Panc1 (cell line): ENCODE measurements at regions not wholly inside any gene's neighbourhood (a gene's known extent, or its start where the extent isn't known, plus 50 kb on each side); places are given as distances from the start of the nearest gene placed in this dataset.

Experiments
- ATAC-seq: fragments of 200-7000 bp; cut with Tn5 transposase; 2 replicates; pipeline ENCODE4 v1.9.1; 2020; ENCODE audit warnings: mild to moderate bottlenecking, moderate library complexity
- BruUV-seq: library from RNA; stranded (reverse); fragments of 400-500 nt; replicated peaks from 2 replicates; lab custom pipeline; 2021; lab: Mats Ljungman, UMichigan
- CTCF ChIA-PET: fragments of 300-600 bp; sonication (Branson Sonifier 250); formaldehyde crosslinking; loops from one replicate; lab custom pipeline; 2022; ENCODE audit warnings: antibody characterized with exemption; lab: Charles Lee
- POLR2A ChIA-PET: fragments of 300-600 bp; sonication (Branson Sonifier 250); formaldehyde crosslinking; loops from one replicate; lab custom pipeline; 2022; ENCODE audit warnings: antibody characterized with exemption; lab: Charles Lee
- DNase-seq: peaks from one replicate; pipeline ENCODE4 v3.0.0-alpha.2; 2010; ENCODE audit warnings: low read depth, low spot score
- H3K27ac ChIP-seq: 2 replicates; pipeline ENCODE4 v1.5.1; 2011; ENCODE audit warnings: mild to moderate bottlenecking, low read length, inconsistent platforms
- H3K27me3 ChIP-seq: fragments of 200-500 bp; sonication (Bioruptor generic); 2 replicates; pipeline ENCODE4 v1.6.0; 2014; ENCODE audit warnings: low read length, inconsistent platforms; ENCODE audit not compliant: control insufficient read depth, insufficient read depth
- H3K36me3 ChIP-seq: fragments of 200-500 bp; sonication (Bioruptor generic); 2 replicates; pipeline ENCODE4 v1.5.1; 2014; ENCODE audit warnings: inconsistent platforms, mild to moderate bottlenecking, low read length, moderate library complexity; ENCODE audit not compliant: control insufficient read depth, insufficient read depth
- H3K4me1 ChIP-seq: 2 replicates; pipeline ENCODE4 v1.5.1; 2011; ENCODE audit warnings: inconsistent platforms, mild to moderate bottlenecking, low read length, moderate library complexity; ENCODE audit not compliant: control insufficient read depth, insufficient read depth
- H3K4me3 ChIP-seq, 2 experiments: 2 replicates each; pipeline ENCODE4 v1.5.1; 2011 to 2012; ENCODE audit warnings: low read depth in 2 of 2, low read length in 2 of 2, mild to moderate bottlenecking in 2 of 2, inconsistent platforms in 1 of 2, moderate library complexity in 1 of 2
- H3K9me3 ChIP-seq: fragments of 200-500 bp; sonication (Bioruptor generic); 2 replicates; pipeline ENCODE4 v1.5.1; 2014; ENCODE audit warnings: low read depth, mild to moderate bottlenecking, inconsistent platforms, low read length, moderate library complexity; ENCODE audit not compliant: control insufficient read depth, insufficient read depth
- POLR2AphosphoS5 ChIP-seq: IDR thresholded peaks from 2 replicates; pipeline ENCODE4 v1.6.1; 2012; ENCODE audit warnings: mild to moderate bottlenecking, low read depth, low read length, moderate library complexity
- REST ChIP-seq, 2 experiments: IDR thresholded peaks; 2 replicates each; pipeline ENCODE4 v1.6.1; 2011 to 2012; ENCODE audit warnings: low read depth in 2 of 2, control low read depth in 1 of 2, low read length in 1 of 2, mild to moderate bottlenecking in 1 of 2, moderate library complexity in 1 of 2; ENCODE audit not compliant: insufficient read depth in 1 of 2
- SIN3A ChIP-seq: IDR thresholded peaks from 2 replicates; pipeline ENCODE4 v1.6.1; 2012; ENCODE audit warnings: low read depth, mild to moderate bottlenecking, low read length, moderate library complexity, borderline replicate concordance; ENCODE audit not compliant: insufficient read depth
- TCF7L2 ChIP-seq: IDR thresholded peaks from 2 replicates; pipeline ENCODE4 v1.6.1; 2011; ENCODE audit warnings: mild to moderate bottlenecking, low read depth, low read length, inconsistent platforms
- in situ Hi-C: cut with HindIII; loops from 2 replicates; pipeline ENCODE4 v1.10.0; 2016; ENCODE audit warnings: low sequenced_read_pairs, low pct_unique_long_range_greater_than_20kb
- intact Hi-C: fragments of 100-400 bp; cut with micrococcal nuclease; formaldehyde crosslinking; loops from one replicate; pipeline ENCODE4 v1.10.0; 2022; ENCODE audit not compliant: unreplicated experiment
- TF ChIP-seq, protein P1 (sequence below): fragments of 450-650 bp; IDR thresholded peaks from 2 replicates; pipeline ENCODE4 v1.5.1; 2017; ENCODE audit warnings: mild to moderate bottlenecking

- CTCF ChIA-PET = no interaction called here
- in situ Hi-C loops = no loop called here
- TF ChIP-seq, protein P1, sequence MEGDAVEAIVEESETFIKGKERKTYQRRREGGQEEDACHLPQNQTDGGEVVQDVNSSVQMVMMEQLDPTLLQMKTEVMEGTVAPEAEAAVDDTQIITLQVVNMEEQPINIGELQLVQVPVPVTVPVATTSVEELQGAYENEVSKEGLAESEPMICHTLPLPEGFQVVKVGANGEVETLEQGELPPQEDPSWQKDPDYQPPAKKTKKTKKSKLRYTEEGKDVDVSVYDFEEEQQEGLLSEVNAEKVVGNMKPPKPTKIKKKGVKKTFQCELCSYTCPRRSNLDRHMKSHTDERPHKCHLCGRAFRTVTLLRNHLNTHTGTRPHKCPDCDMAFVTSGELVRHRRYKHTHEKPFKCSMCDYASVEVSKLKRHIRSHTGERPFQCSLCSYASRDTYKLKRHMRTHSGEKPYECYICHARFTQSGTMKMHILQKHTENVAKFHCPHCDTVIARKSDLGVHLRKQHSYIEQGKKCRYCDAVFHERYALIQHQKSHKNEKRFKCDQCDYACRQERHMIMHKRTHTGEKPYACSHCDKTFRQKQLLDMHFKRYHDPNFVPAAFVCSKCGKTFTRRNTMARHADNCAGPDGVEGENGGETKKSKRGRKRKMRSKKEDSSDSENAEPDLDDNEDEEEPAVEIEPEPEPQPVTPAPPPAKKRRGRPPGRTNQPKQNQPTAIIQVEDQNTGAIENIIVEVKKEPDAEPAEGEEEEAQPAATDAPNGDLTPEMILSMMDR = no peak
- TF ChIP-seq TCF7L2 = no peak
- no peak for TF ChIP-seq REST (IDR thresholded peaks at IDR 0.05; ENCODE audit: insufficient read depth in 1 of 2, low read depth in 2 of 2, low read length in 1 of 2)
- TF ChIP-seq POLR2AphosphoS5 = no peak
- TF ChIP-seq SIN3A = no peak
- no peak for ATAC-seq
- Histone ChIP-seq H3K4me3 (no peak overlapping the region), H3K27ac (no peak overlapping the region), H3K4me1 (no peaks in the 10 kb centered on the region), H3K36me3 (no peaks in the 10 kb centered on the region), H3K27me3 (peaks cover 16% of the 10 kb centered on the region), H3K9me3 (no peaks in the 10 kb centered on the region)
- no peak for DNase-seq
- intact Hi-C loops = no loop called here
- no TSS peak for BruUV-seq
- POLR2A ChIA-PET = no interaction called here
These were observed 202.4 kb downstream of the URB2 start for GRCh38 chr1:229828461-229828860.

DNA sequence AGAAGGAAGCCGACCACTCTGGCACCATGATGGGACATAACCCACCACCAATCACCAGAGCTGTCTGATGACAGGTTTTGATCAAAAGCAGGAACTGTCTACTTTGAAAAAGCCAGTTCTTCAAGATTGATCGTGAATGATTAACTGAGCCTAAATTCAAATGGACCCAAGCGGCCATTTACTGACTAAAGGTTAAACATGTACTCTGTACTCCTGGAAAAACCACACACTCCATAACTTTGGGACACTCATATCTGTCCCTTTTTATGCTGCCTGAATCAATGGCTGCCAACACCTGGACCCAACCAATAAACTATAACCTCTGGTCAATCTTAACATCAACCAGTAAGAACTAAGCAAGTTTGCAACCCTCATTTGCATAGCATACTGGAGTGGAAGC lies 206.6 kb downstream of the URB2 start:
- intact Hi-C loops (no loop called here), in situ Hi-C loops (no loop called here)
- Histone ChIP-seq H3K9me3 (no peaks in the 10 kb centered on the region), H3K36me3 (no peaks in the 10 kb centered on the region), H3K27me3 (peaks cover 15% of the 10 kb centered on the region), H3K4me1 (no peaks in the 10 kb centered on the region), H3K4me3 (no peak overlapping the region), H3K27ac (no peak overlapping the region)
- ChIA-PET POLR2A (no interaction called here), CTCF (no interaction called here)
- DNase-seq (no peak), ATAC-seq (no peak)
- no TSS peak for BruUV-seq
- TF ChIP-seq REST (IDR thresholded peaks at IDR 0.05; ENCODE audit: insufficient read depth in 1 of 2, low read depth in 2 of 2, low read length in 1 of 2) (no peak), TCF7L2 (no peak), POLR2AphosphoS5 (no peak), SIN3A (no peak)
- TF ChIP-seq, protein P1 = no peak
